ENCODE measurements at regions not wholly inside any gene's neighbourhood (a gene's known extent, or its start where the extent isn't known, plus 50 kb on each side); places are given as distances from the start of the nearest gene placed in this dataset.

- no peak overlapping the region for H2AFZ ChIP-seq (ENCODE audit: insufficient read depth, low read depth, low read length, poor library complexity, severe bottlenecking)
- Mint-ChIP-seq H3K27ac (no peak overlapping the region), H3K9me3 (peaks cover 0 to 7% (median 0%) of the 10 kb centered on the region in 7 donors), H3K36me3 (no peaks in the 10 kb centered on the region), H3K4me3 (no peak overlapping the region), H3K27me3 (ENCODE audit: low read depth in 3 of 3) (peaks cover 0 to 4% (median 0%) of the 10 kb centered on the region in 3 donors), H3K4me1 (no peaks in the 10 kb centered on the region)
- H3K36me3 ChIP-seq (replicated peaks in 1 of 2; ENCODE audit: control insufficient read depth in 1 of 2, insufficient read depth in 2 of 2, low read length in 2 of 2): no peaks in the 10 kb centered on the region
- WGBS (ENCODE audit: insufficient coverage): 83% methylated on average over 2 of the region's 7 CpGs
- DNase-seq: no peak
- no peaks in the 10 kb centered on the region for H4K20me1 ChIP-seq (ENCODE audit: insufficient read depth, low read length)
- no peak overlapping the region for H3K27ac ChIP-seq (ENCODE audit: low read depth in 1 of 2, low read length in 2 of 2)
- H3K4me3 ChIP-seq (replicated peaks in 1 of 3; ENCODE audit: low read depth in 2 of 3, low read length in 3 of 3): no peak overlapping the region
- H3K4me2 ChIP-seq (replicated peaks; ENCODE audit: extremely low read depth, low read length, poor library complexity, severe bottlenecking): no peak overlapping the region
- no peaks in the 10 kb centered on the region for H3K27me3 ChIP-seq (ENCODE audit: control insufficient read depth in 2 of 2, insufficient read depth in 2 of 2, low read length in 2 of 2)
- H3K9ac ChIP-seq (ENCODE audit: insufficient read depth, low read length, poor library complexity, severe bottlenecking): no peak overlapping the region
- no peaks in the 10 kb centered on the region for H3K9me3 ChIP-seq (replicated peaks in 1 of 2; ENCODE audit: control insufficient read depth in 1 of 2, insufficient read depth in 1 of 2, low read length in 2 of 2)
- intact Hi-C loops (cut with micrococcal nuclease): no loop called here
- H3K79me2 ChIP-seq (ENCODE audit: insufficient read depth, low read length): no peaks in the 10 kb centered on the region
- TF ChIP-seq CTCF (IDR thresholded peaks at IDR 0.05): no peak
- H3K4me1 ChIP-seq (ENCODE audit: control insufficient read depth in 1 of 2, insufficient read depth in 2 of 2, low read length in 2 of 2): no peaks in the 10 kb centered on the region
These were observed 128.6 kb downstream of the SPATA31D1 start for GRCh38 chr9:82117026-82117811.

DNA sequence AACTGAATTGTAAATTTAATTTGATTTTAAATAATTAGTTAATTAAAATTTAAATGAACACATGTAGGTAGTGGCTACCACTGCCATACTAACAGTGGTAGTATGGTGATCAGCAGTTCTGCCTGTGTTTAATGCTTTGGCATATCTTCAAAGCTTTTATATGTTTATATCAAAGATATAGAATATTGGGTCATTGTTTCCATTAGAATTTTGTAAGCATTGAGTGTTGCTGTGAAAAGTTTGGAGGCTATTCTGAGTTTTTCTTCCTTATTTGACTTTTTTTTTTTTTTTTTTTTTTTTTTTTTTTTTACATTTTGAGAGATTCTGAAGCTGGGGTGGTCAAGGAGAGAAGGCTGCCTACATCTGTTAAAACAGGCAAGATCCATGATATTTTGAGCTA is 134.2 kb downstream of the SPATA31D1 start:
- Mint-ChIP-seq H3K27me3 (ENCODE audit: low read depth in 3 of 3) (no peaks in the 10 kb centered on the region), H3K9me3 (peaks cover 0 to 7% (median 0%) of the 10 kb centered on the region in 7 donors), H3K27ac (no peak overlapping the region), H3K4me1 (no peaks in the 10 kb centered on the region), H3K4me3 (no peak overlapping the region), H3K36me3 (no peaks in the 10 kb centered on the region)
- Histone ChIP-seq H2AFZ (ENCODE audit: insufficient read depth, low read depth, low read length, poor library complexity, severe bottlenecking) (no peak overlapping the region), H3K4me2 (replicated peaks; ENCODE audit: extremely low read depth, low read length, poor library complexity, severe bottlenecking) (no peak overlapping the region), H3K4me1 (ENCODE audit: control insufficient read depth in 1 of 2, insufficient read depth in 2 of 2, low read length in 2 of 2) (no peaks in the 10 kb centered on the region), H3K4me3 (replicated peaks in 1 of 3; ENCODE audit: low read depth in 2 of 3, low read length in 3 of 3) (no peak overlapping the region), H3K36me3 (replicated peaks in 1 of 2; ENCODE audit: control insufficient read depth in 1 of 2, insufficient read depth in 2 of 2, low read length in 2 of 2) (no peaks in the 10 kb centered on the region), H3K79me2 (ENCODE audit: insufficient read depth, low read length) (no peaks in the 10 kb centered on the region), H3K9ac (ENCODE audit: insufficient read depth, low read length, poor library complexity, severe bottlenecking) (no peak overlapping the region), H3K9me3 (replicated peaks in 1 of 2; ENCODE audit: control insufficient read depth in 1 of 2, insufficient read depth in 1 of 2, low read length in 2 of 2) (no peaks in the 10 kb centered on the region), H3K27me3 (ENCODE audit: control insufficient read depth in 2 of 2, insufficient read depth in 2 of 2, low read length in 2 of 2) (no peaks in the 10 kb centered on the region), H3K27ac (ENCODE audit: low read depth in 1 of 2, low read length in 2 of 2) (no peak overlapping the region), H4K20me1 (ENCODE audit: insufficient read depth, low read length) (no peaks in the 10 kb centered on the region)
- no peak for DNase-seq
- TF ChIP-seq CTCF (IDR thresholded peaks at IDR 0.05): no peak
- intact Hi-C loops (cut with micrococcal nuclease): no loop called here

Measured in CD14-positive monocyte (primary cell).